Breast epithelium (tissue), 3 donors: ENCODE measurements at regions not wholly inside any gene's neighbourhood (a gene's known extent, or its start where the extent isn't known, plus 50 kb on each side); places are given as distances from the start of the nearest gene placed in this dataset.

Experiments
- POLR2AphosphoS5 ChIP-seq, 3 donors: sonication (generic); formaldehyde crosslinking; IDR thresholded peaks; one replicate each; pipeline ENCODE4 v1.6.1; 2017; ENCODE audit warnings: antibody characterized with exemption in 3 of 3
- TF ChIP-seq, protein P1 (sequence below), 3 donors: fragments of 450-650 bp; IDR thresholded peaks; one replicate each; pipeline ENCODE4 v1.5.1; 2016 to 2017; ENCODE audit warnings: antibody characterized with exemption in 3 of 3, mild to moderate bottlenecking in 3 of 3, moderate library complexity in 3 of 3

DNA sequence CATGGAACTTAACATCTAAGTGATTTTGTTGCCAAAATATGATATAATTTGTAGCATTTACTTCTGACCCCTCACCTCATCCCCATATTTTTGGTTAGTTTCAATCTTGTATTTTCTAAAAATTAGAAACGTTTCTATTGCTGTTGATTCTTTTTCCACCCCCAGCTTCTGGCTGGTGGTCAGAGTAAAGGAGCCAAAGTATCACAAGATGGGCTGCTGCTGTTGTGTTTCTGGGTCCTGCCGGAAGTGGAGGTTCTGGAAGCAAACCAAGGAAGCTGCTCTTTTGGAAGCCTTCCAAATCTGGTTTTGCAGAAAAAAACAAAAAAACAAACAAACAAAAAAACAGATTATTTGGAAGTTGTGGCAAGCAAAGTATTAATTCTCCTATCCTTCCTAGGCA is 221.1 kb upstream of the P2RY1 start:
- TF ChIP-seq POLR2AphosphoS5 (IDR thresholded peaks at IDR 0.05): no peak
- TF ChIP-seq, protein P1, sequence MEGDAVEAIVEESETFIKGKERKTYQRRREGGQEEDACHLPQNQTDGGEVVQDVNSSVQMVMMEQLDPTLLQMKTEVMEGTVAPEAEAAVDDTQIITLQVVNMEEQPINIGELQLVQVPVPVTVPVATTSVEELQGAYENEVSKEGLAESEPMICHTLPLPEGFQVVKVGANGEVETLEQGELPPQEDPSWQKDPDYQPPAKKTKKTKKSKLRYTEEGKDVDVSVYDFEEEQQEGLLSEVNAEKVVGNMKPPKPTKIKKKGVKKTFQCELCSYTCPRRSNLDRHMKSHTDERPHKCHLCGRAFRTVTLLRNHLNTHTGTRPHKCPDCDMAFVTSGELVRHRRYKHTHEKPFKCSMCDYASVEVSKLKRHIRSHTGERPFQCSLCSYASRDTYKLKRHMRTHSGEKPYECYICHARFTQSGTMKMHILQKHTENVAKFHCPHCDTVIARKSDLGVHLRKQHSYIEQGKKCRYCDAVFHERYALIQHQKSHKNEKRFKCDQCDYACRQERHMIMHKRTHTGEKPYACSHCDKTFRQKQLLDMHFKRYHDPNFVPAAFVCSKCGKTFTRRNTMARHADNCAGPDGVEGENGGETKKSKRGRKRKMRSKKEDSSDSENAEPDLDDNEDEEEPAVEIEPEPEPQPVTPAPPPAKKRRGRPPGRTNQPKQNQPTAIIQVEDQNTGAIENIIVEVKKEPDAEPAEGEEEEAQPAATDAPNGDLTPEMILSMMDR (IDR thresholded peaks at IDR 0.05): no peak
